VCaP (cell line): ENCODE measurements at regions not wholly inside any gene's neighbourhood (a gene's known extent, or its start where the extent isn't known, plus 50 kb on each side); places are given as distances from the start of the nearest gene placed in this dataset.

Experiments used
- H3K27ac ChIP-seq: fragments of 450-650 bp; 2 replicates; pipeline ENCODE4 v1.5.1; 2017
- CTCF ChIP-seq: fragments of 450-650 bp; conservative IDR thresholded peaks from 2 replicates; pipeline ENCODE4 v1.5.1; 2017; ENCODE audit warnings: mild to moderate bottlenecking, moderate library complexity

- H3K27ac ChIP-seq = peak overlapping the region; percentile 80
- no peak for TF ChIP-seq CTCF
These were observed 316.3 kb upstream of the NECTIN3 start for GRCh38 chr3:110755345-110755744.

GRCh38 chr3:110756705-110757104 is 314.9 kb upstream of the NECTIN3 start:
- no peak overlapping the region for H3K27ac ChIP-seq
- TF ChIP-seq CTCF = no peak

GRCh38 chr3:110758208-110758607 is 313.4 kb upstream of the NECTIN3 start:
- no peak for TF ChIP-seq CTCF
- H3K27ac ChIP-seq = no peak overlapping the region

GRCh38 chr3:110767156-110767555 is 304.5 kb upstream of the NECTIN3 start:
- no peak for TF ChIP-seq CTCF
- no peak overlapping the region for H3K27ac ChIP-seq

- no peak overlapping the region for H3K27ac ChIP-seq
- no peak for TF ChIP-seq CTCF
These were observed 303.8 kb upstream of the NECTIN3 start for GRCh38 chr3:110767838-110768237.

GRCh38 chr3:110773413-110773954 is 298.1 kb upstream of the NECTIN3 start:
- H3K27ac ChIP-seq = no peak overlapping the region
- TF ChIP-seq CTCF = no peak

GRCh38 chr3:110774496-110775265 is 296.9 kb upstream of the NECTIN3 start:
- no peak for TF ChIP-seq CTCF
- H3K27ac ChIP-seq = no peak overlapping the region
